Glutamatergic neuron (in vitro differentiated cells): ENCODE measurements at regions not wholly inside any gene's neighbourhood (a gene's known extent, or its start where the extent isn't known, plus 50 kb on each side); places are given as distances from the start of the nearest gene placed in this dataset.

Source experiments
- DNase-seq: peaks from one replicate; pipeline ENCODE4 v3.0.0; 2022
- H3K27ac Mint-ChIP-seq: one replicate; pipeline ENCODE4 v1.8.0; 2020; ENCODE audit warnings: mild to moderate bottlenecking, mixed read lengths, inconsistent platforms; ENCODE audit not compliant: unreplicated experiment
- H3K27me3 Mint-ChIP-seq: one replicate; pipeline ENCODE4 v1.8.0; 2020; ENCODE audit warnings: mild to moderate bottlenecking, moderate library complexity, mixed read lengths, inconsistent platforms; ENCODE audit not compliant: unreplicated experiment
- H3K36me3 Mint-ChIP-seq: one replicate; pipeline ENCODE4 v1.8.0; 2020; ENCODE audit warnings: mild to moderate bottlenecking, mixed read lengths, inconsistent platforms; ENCODE audit not compliant: unreplicated experiment
- H3K4me1 Mint-ChIP-seq: one replicate; pipeline ENCODE4 v1.8.0; 2020; ENCODE audit warnings: mild to moderate bottlenecking, low read depth, mixed read lengths, inconsistent platforms; ENCODE audit not compliant: unreplicated experiment
- H3K4me3 Mint-ChIP-seq: one replicate; pipeline ENCODE4 v1.8.0; 2020; ENCODE audit warnings: mild to moderate bottlenecking, mixed read lengths, inconsistent platforms; ENCODE audit not compliant: unreplicated experiment
- H3K9me3 Mint-ChIP-seq: one replicate; pipeline ENCODE4 v1.8.0; 2020; ENCODE audit warnings: mild to moderate bottlenecking, moderate library complexity, mixed read lengths, inconsistent platforms; ENCODE audit not compliant: unreplicated experiment
- TF ChIP-seq, protein P1 (sequence below): fragments of 200-600 bp; sonication (generic); IDR thresholded peaks from one replicate; pipeline ENCODE4 v1.5.0; 2021; ENCODE audit not compliant: partially characterized antibody, unreplicated experiment

DNA sequence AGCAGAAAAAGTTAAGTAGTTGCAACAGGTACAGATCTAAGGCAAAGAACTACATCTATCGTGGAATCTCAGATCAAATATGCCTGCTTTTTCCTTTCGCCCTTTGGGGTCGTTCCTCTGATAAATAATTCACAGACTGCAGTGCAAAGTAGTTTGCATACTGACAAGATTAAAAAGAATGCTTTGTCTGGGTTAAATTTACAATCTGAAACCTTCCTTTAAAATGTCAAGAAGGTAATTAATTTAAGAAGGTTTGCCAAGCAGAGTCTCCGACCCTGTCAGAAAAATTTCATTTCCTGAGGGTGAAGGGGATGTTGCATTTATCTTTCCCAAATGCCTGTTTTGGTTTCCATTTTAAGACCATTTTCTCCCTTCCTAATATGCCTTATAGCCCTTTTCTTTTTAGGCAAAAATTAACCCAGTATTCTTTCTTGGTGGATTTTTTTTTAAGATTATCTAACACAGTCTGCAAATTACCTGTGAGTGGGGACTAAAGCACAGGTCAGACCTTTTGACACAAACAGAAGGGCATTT, 406.9 kb downstream of the LRIG3 start:
- H3K9me3 Mint-ChIP-seq: peaks cover 8% of the 10 kb centered on the region
- TF ChIP-seq, protein P1, sequence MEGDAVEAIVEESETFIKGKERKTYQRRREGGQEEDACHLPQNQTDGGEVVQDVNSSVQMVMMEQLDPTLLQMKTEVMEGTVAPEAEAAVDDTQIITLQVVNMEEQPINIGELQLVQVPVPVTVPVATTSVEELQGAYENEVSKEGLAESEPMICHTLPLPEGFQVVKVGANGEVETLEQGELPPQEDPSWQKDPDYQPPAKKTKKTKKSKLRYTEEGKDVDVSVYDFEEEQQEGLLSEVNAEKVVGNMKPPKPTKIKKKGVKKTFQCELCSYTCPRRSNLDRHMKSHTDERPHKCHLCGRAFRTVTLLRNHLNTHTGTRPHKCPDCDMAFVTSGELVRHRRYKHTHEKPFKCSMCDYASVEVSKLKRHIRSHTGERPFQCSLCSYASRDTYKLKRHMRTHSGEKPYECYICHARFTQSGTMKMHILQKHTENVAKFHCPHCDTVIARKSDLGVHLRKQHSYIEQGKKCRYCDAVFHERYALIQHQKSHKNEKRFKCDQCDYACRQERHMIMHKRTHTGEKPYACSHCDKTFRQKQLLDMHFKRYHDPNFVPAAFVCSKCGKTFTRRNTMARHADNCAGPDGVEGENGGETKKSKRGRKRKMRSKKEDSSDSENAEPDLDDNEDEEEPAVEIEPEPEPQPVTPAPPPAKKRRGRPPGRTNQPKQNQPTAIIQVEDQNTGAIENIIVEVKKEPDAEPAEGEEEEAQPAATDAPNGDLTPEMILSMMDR: no peak
- peaks cover 9% of the 10 kb centered on the region for H3K4me1 Mint-ChIP-seq
- H3K27me3 Mint-ChIP-seq: peaks cover 4% of the 10 kb centered on the region
- H3K27ac Mint-ChIP-seq: no peak overlapping the region
- DNase-seq: no peak
- no peak overlapping the region for H3K4me3 Mint-ChIP-seq
- H3K36me3 Mint-ChIP-seq: peaks cover 22% of the 10 kb centered on the region

DNA sequence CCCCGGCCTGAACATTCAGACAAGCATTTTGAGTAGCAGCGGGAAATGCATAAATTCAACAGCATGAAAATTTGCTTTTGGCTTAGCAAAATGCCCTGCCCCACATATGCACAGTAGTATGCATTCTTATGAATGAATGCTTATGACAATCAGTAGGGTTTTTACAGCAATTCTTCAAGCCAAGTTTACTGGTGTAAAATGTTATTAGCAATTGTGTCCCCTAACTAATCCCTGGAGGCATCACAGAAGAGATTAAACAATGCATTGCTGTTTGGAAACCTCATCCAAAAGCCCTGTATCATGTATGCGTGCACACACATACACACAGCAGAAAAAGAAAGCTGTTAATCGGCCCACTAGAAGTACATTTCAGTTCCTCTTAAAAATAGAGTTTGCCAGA, 406.5 kb downstream of the LRIG3 start:
- DNase-seq: no peak
- TF ChIP-seq, protein P1: no peak
- peaks cover 4% of the 10 kb centered on the region for H3K27me3 Mint-ChIP-seq

DNA sequence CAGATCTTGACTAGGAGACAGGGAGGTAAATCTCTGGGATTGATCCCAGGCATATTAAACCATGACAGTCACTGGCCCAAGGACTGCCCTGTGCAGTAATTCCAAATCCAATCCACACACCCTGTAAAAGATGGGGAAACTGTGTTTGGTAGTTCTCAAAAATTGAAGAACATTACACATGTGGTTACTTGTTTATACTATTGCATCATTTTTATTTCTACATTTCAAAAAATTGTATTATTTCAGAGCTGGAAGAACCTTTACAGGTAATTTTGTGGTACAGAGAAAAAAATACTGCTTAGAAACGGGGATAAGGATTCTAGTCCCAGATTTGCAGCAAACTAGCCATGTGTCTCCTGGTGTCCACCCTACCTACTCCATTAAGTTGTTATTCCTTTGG, 400.5 kb downstream of the LRIG3 start:
- Mint-ChIP-seq H3K36me3 (peaks cover 26% of the 10 kb centered on the region), H3K4me1 (no peaks in the 10 kb centered on the region), H3K9me3 (peaks cover 4% of the 10 kb centered on the region), H3K27me3 (peaks cover 4% of the 10 kb centered on the region), H3K4me3 (no peak overlapping the region), H3K27ac (no peak overlapping the region)
- no peak for DNase-seq
- TF ChIP-seq, protein P1: no peak

More for the DNA sequence above, 406.5 kb downstream of the LRIG3 start:
- Mint-ChIP-seq H3K36me3 (peaks cover 27% of the 10 kb centered on the region), H3K4me1 (peaks cover 9% of the 10 kb centered on the region), H3K9me3 (peaks cover 8% of the 10 kb centered on the region), H3K27ac (no peak overlapping the region), H3K4me3 (no peak overlapping the region)

DNA sequence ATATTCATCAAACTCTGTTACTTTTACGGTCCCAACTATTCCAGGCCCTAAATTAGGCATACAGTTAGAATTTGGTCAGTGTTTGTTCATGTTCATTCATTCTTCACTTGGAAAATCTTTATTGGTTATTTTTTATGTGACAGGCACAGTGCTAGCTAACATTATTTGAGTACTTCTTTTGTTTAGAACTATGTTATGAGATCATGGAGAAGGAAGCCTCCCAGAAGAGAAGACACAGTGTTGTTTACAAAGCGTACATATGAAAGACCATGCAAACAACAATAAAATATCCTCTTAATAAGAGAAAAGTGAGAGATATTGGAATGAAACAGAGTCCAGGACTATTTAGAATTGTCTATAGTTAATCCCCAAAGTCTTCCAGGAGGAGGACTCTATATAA, 399.2 kb downstream of the LRIG3 start:
- Mint-ChIP-seq H3K27ac (no peak overlapping the region), H3K4me3 (no peak overlapping the region), H3K4me1 (no peaks in the 10 kb centered on the region), H3K9me3 (peaks cover 4% of the 10 kb centered on the region), H3K27me3 (peaks cover 4% of the 10 kb centered on the region), H3K36me3 (peaks cover 25% of the 10 kb centered on the region)
- DNase-seq: no peak
- TF ChIP-seq, protein P1: no peak

DNA sequence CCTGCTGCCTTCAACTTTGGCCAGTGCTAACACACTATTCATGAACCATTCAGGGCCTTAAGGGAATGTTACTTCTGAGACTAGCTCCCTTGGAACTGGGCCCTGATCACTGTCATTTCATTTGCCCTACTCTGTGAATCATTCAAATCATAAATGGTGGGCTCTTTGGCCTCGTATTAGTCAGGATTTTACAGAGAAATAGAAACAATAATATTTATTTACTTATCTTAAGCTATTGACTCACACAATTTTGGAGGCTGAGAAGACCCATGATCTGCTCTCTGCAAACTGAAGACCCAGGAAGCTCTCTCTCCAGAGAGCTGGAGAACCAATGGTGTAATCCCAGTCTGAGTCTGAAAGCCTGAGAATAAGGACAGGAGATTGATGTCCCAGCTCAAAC, 398.5 kb downstream of the LRIG3 start:
- TF ChIP-seq, protein P1: no peak
- Mint-ChIP-seq H3K9me3 (peaks cover 2% of the 10 kb centered on the region), H3K27ac (no peak overlapping the region), H3K27me3 (peaks cover 4% of the 10 kb centered on the region), H3K36me3 (peaks cover 19% of the 10 kb centered on the region), H3K4me1 (no peaks in the 10 kb centered on the region), H3K4me3 (no peak overlapping the region)
- DNase-seq: no peak
